ENCODE measurements at regions not wholly inside any gene's neighbourhood (a gene's known extent, or its start where the extent isn't known, plus 50 kb on each side); places are given as distances from the start of the nearest gene placed in this dataset.

- TF ChIP-seq CTCF (IDR thresholded peaks at IDR 0.05; ENCODE audit: borderline replicate concordance, extremely low read depth, low read length, poor library complexity, severe bottlenecking) (no peak), EZH2 (IDR thresholded peaks at IDR 0.05; ENCODE audit: borderline replicate concordance, low read depth, low read length, severe bottlenecking) (no peak)
These were observed 161.0 kb upstream of the CRBN start for GRCh38 chr3:3340526-3340925.
